NCI-H146 (cell line): ENCODE measurements at regions not wholly inside any gene's neighbourhood (a gene's known extent, or its start where the extent isn't known, plus 50 kb on each side); places are given as distances from the start of the nearest gene placed in this dataset.
"Not testable (repeated sequence)": the region's sequence is repeated elsewhere in the genome, so short reads cannot be mapped to it uniquely, and the experiment has no call there.

Experiments
- DNase-seq: peaks from one replicate; lab custom pipeline; 2025; lab: John Stamatoyannopoulos, UW

GRCh38 chr1:72530646-72531045 is 248.3 kb upstream of the NEGR1 start:
- DNase-seq: no peak

GRCh38 chr1:72526926-72527325 is 244.6 kb upstream of the NEGR1 start:
- DNase-seq: no peak

- DNase-seq: no peak
Measured at GRCh38 chr1:72524021-72524420, 241.7 kb upstream of the NEGR1 start.

DNA sequence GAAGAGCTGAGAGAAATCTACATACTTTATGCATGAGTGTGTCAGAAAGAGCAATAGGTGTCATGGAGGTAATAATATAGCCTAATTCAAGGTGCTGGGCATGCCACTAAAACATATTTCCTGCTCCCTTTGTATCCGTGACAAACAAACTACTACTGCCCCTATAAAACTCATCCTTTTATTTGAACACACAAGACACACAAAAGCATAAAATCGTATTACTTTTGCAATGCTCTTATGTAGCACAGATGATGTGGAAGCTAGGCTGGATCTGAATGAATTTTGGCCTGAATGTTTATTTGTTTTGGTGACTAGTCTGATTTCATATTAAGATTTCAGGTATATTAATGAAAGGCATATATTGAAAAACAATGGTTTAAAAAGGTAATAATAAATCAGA is 239.3 kb upstream of the NEGR1 start:
- no peak for DNase-seq

DNA sequence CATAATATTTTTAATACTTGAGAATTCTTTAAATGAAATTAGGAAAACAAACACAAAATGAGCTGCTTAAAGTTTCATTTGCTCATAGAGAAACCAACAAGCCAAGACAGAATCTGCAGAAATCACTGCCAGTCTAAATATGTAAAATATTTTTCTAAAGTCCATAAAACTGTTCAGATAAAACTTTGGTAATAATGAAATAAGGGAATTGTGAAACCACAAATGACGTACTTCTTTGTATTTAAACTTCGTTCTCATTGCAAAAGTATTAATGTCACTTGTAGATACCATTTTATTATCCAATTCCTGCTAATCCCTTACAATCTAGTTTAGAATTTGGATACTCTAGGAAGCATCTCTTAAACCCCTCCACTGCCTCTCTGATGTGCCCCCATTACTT is 234.5 kb upstream of the NEGR1 start:
- DNase-seq: no peak

GRCh38 chr1:72516264-72516663 is 233.9 kb upstream of the NEGR1 start:
- DNase-seq: no peak

GRCh38 chr1:72498371-72498770 is 216.0 kb upstream of the NEGR1 start:
- DNase-seq: no peak

GRCh38 chr1:72489801-72490200 is 207.5 kb upstream of the NEGR1 start:
- DNase-seq: no peak

DNA sequence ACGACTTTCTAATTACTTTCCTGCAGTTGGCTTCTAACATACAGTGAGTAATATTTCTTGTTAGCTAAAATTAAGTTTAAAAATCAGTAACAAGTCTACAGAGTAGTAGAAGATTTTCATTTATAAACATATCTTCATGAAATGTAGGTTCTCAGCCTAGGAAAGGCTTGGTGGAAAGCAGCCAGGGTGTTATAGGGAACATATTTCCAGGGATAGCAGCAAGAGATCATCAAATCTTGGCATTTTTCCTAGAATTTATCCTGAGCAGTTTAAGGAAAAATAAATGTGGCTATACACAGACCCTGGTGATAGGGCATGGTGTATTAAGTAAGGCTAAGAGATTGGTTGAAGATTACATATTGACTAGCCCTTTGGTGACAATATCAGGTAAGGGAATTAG is 203.5 kb upstream of the NEGR1 start:
- no peak for DNase-seq

DNA sequence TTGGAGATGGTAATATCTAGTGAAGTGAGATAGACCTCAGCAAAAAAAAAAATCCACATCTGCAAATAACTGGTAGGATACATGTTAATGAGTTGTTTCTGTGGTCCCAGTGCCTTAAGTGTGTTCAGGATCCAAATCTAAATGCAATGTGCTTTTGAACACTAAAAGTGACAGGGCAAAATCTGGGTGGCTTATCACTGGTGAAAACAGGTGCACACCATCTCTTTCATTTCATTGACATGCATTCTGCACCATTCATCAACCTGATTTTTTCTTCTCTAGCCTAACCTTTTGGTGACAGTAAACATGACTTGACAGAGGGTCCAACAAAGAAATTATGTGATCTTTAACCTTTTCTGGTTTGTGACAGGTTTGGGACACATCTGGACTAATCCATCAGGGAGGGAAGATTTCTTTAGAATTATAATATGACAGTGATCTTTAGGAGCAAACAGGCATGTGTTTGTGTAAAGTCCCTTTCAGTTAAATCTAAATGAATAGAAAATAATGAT is 201.6 kb upstream of the NEGR1 start:
- peak; percentile 40 for DNase-seq

- DNase-seq: peak; percentile 76
Measured at GRCh38 chr1:72482736-72483413, 200.5 kb upstream of the NEGR1 start.

GRCh38 chr1:72481420-72481970 is 199.2 kb upstream of the NEGR1 start:
- peak; percentile 82 for DNase-seq

GRCh38 chr1:72466376-72466775 is 184.0 kb upstream of the NEGR1 start:
- no peak for DNase-seq

DNA sequence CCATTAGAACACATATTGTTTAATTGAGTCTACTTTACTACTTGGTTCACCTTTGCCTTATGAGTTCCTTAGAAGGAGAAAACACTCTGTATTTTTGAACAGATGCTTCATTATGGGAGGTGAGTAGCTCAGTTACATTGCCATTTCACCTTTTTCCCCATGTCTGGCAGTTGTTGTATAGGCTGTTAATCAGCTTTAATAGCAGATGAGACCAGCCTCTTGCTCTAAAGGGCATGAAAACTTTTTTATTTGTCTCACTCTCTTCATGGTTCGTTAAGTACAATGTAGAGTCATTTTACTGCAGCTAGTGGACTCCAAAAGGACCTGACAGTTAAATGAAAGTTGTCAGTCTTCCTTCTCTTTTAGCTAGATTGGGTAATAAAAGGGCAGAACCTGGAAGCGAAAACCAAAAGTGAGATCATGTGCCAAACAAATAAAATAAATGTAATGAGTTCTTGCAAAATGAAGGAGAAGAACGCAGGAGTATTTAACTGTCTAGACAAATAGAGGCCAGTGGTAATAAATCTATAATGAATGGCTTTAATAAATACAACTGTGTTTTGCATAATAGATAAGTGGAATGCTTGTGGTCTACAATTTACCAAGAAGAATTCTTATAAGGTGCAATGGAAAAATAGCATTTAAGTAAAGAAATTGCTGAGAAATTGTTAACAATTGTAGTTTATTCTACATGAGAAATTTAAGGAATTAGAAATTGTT is 180.0 kb upstream of the NEGR1 start:
- no peak for DNase-seq

GRCh38 chr1:72442262-72442661 is 159.9 kb upstream of the NEGR1 start:
- DNase-seq: no peak

DNA sequence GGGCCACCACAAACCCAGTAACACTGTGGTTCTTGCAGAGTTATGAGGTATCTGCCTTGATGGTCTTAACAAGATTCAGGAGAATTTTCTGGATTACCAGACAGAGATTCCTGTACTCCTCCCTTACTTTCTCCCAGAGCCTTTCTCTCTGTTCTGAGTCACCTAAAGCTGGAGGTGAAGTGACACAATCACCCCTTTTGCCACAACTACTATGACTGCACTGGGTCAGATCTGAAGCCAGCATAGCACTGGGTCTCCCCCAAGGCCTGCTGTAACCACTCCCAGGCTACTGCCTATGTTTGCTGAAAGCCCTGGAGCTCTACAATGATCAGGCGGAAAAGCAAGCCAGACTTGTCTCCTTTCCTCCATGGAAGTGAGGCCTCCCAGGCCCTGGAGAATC is 156.7 kb upstream of the NEGR1 start:
- no peak for DNase-seq

DNA sequence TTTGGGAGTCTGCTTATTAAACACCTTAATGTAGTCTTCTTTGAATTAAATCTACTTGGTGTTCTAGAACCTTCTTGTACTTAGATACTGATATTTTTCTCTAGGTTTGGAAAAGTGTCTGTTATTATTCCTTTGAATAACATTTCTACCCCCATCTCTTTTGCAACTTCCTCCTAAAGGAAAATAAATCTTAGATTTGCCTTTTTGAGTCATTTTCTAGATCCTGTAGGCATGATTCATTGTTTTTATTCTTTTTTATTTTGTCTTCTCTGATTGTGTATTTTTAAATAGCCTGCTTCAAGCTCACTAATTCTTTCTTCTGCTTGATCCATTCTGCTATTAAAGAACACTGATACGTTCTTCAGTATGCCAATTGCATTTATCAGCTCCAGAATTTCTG is 155.9 kb upstream of the NEGR1 start:
- no peak for DNase-seq

DNA sequence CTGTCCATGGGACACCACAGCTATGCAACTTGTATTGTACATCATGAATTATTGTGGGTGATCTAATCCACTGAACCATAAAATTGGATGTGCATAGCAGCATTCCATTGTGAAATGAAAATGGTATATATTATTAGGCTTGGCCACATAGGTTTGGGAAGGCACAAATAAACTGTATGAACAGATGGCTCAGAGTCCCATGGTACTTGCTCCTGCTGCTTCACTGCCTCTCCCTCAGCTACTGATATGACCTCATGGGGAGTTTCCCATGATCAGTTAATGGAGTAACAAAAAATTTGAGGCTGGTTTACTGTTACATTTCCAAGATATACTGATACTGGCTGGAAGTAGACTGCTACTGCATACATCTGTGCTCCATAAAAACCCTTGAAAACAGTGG is 152.7 kb upstream of the NEGR1 start:
- DNase-seq: no peak

DNA sequence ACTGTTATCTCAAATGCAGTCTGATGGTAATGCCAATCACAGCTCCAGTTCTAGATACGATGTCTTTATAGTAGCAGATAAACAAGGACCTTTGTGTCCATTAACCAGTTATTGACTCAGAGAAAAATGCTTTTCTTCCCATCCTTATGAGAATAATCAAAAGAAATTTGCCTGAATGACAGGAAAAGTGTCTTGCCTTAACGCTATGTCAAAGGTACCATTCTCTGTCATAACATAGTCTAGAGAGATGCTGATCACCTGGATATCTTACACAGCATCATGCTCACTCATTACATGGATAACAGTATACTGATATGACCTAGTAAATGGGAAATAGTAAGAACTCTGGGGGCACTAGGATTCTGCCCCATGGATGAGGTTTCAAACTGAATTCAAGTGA is 151.7 kb upstream of the NEGR1 start:
- DNase-seq: no peak

- DNase-seq: no peak
Measured at GRCh38 chr1:72433591-72433990, 151.3 kb upstream of the NEGR1 start.

DNA sequence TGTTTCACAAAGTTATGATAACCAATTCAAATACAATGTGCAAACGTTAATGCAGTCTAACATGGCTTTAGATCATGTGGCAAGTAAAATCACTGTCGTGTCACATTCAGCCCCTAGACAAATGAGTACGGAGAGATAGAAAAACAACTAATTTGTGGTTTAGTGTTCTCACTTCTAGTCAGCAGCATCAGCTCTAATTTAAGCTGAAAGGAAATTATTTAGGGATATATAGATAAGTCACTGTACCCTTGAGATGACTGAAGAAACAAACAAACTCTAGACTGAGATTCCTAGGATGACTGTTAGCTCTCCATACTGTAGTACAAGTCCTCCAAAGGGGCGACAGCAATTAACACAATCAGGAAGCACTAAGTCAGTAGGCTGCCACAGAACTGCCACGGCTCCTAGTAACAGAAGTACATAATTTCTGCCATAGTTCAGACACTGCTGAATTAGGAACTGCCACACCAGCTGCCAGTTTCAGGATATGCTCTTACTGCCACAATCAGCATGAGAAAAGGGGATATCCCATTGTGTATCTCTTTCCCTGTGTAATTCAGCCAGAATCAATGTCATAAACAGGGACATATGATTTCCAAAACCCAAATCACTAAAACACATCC is 150.4 kb upstream of the NEGR1 start:
- DNase-seq: no peak

DNA sequence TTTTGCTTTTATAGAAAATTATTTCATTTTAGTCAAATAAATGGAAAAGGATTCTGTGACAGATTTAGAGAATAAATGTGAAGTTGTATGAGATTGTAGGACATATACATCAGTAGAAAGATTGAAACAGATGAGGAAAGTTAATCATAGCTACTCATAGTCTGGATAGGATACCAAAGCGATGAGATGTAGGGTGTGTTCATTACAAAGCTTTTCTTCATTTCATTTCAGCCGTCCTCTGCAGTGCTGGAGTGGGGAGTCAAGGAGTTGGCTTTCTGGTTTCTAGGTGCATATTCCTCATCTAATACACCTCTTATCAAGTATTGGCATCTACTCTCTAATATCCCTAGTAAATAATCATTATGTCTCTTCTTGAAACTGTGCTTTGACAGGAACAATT is 149.5 kb upstream of the NEGR1 start:
- DNase-seq: no peak

GRCh38 chr1:72428276-72428675 is 145.9 kb upstream of the NEGR1 start:
- DNase-seq: not testable (repeated sequence)
